ENCODE measurements at regions not wholly inside any gene's neighbourhood (a gene's known extent, or its start where the extent isn't known, plus 50 kb on each side); places are given as distances from the start of the nearest gene placed in this dataset.

DNA sequence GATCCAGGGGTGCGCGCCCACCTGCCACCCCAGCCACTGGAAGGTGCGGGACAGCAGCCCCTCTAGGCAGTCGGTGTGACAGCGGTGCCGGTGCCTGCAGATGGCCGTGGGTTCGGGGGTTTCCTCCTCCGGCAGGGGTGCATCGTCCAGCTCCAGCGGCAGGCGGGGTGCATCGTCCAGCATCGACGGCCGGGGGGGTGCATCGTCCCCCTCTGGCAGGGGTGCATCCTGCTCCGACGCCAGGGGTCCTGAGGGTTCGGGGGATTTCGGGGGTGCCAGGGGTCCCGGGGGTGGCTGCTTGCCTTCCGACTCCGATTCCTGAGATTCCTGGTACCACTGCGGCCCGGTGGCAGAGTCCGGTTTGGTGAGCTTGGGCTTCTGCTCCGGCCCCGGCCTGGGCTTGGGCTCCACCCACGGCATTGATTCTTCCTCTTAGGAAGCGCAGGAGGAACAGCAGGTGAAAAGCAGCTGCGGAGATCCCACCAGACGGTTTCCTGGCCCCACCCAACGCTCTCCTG lies 90.2 kb upstream of the RAB18 start:
- TF ChIP-seq, protein P1, sequence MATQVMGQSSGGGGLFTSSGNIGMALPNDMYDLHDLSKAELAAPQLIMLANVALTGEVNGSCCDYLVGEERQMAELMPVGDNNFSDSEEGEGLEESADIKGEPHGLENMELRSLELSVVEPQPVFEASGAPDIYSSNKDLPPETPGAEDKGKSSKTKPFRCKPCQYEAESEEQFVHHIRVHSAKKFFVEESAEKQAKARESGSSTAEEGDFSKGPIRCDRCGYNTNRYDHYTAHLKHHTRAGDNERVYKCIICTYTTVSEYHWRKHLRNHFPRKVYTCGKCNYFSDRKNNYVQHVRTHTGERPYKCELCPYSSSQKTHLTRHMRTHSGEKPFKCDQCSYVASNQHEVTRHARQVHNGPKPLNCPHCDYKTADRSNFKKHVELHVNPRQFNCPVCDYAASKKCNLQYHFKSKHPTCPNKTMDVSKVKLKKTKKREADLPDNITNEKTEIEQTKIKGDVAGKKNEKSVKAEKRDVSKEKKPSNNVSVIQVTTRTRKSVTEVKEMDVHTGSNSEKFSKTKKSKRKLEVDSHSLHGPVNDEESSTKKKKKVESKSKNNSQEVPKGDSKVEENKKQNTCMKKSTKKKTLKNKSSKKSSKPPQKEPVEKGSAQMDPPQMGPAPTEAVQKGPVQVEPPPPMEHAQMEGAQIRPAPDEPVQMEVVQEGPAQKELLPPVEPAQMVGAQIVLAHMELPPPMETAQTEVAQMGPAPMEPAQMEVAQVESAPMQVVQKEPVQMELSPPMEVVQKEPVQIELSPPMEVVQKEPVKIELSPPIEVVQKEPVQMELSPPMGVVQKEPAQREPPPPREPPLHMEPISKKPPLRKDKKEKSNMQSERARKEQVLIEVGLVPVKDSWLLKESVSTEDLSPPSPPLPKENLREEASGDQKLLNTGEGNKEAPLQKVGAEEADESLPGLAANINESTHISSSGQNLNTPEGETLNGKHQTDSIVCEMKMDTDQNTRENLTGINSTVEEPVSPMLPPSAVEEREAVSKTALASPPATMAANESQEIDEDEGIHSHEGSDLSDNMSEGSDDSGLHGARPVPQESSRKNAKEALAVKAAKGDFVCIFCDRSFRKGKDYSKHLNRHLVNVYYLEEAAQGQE (IDR thresholded peaks at IDR 0.05; ENCODE audit: insufficient read depth in 1 of 2, low read depth in 2 of 2, low read length in 1 of 2) = no peak
- TF ChIP-seq, protein P2, sequence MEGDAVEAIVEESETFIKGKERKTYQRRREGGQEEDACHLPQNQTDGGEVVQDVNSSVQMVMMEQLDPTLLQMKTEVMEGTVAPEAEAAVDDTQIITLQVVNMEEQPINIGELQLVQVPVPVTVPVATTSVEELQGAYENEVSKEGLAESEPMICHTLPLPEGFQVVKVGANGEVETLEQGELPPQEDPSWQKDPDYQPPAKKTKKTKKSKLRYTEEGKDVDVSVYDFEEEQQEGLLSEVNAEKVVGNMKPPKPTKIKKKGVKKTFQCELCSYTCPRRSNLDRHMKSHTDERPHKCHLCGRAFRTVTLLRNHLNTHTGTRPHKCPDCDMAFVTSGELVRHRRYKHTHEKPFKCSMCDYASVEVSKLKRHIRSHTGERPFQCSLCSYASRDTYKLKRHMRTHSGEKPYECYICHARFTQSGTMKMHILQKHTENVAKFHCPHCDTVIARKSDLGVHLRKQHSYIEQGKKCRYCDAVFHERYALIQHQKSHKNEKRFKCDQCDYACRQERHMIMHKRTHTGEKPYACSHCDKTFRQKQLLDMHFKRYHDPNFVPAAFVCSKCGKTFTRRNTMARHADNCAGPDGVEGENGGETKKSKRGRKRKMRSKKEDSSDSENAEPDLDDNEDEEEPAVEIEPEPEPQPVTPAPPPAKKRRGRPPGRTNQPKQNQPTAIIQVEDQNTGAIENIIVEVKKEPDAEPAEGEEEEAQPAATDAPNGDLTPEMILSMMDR (IDR thresholded peaks at IDR 0.05) = 0 out of 2 replicates have a peak, but pooled peaks have one; percentile 7
- TF ChIP-seq SIN3A (IDR thresholded peaks at IDR 0.05; ENCODE audit: borderline replicate concordance, insufficient read depth, low read depth, low read length) = 0 out of 2 replicates have a peak, but pooled peaks have one; percentile 32
- no peak for TF ChIP-seq POLR2AphosphoS5 (IDR thresholded peaks at IDR 0.05; ENCODE audit: low read depth, low read length)
